WERI-Rb-1 (cell line): ENCODE measurements at regions not wholly inside any gene's neighbourhood (a gene's known extent, or its start where the extent isn't known, plus 50 kb on each side); places are given as distances from the start of the nearest gene placed in this dataset.
A peak's percentile ranks its signal among the peaks of the same experiment; 100 is the strongest.

ENCODE experiments used
- DNase-seq: peaks from one replicate; pipeline ENCODE4 v3.0.0-alpha.2; 2020
- H3K27ac ChIP-seq: fragments of 250-450 bp; sonication (Bioruptor Pico); 2 replicates; pipeline ENCODE4 v1.5.1; 2020; ENCODE audit warnings: mild to moderate bottlenecking, moderate library complexity
- H3K27me3 ChIP-seq: fragments of 250-450 bp; sonication (Bioruptor Pico); 2 replicates; pipeline ENCODE4 v1.5.1; 2021; ENCODE audit warnings: mild to moderate bottlenecking, low read depth, moderate library complexity; ENCODE audit not compliant: insufficient read depth, severe bottlenecking
- H3K36me3 ChIP-seq: fragments of 250-450 bp; sonication (Bioruptor Pico); 2 replicates; pipeline ENCODE4 v1.5.1; 2020; ENCODE audit warnings: mild to moderate bottlenecking, moderate library complexity
- H3K4me3 ChIP-seq: 2 replicates; pipeline ENCODE4 v1.5.1; 2011; ENCODE audit warnings: low read depth, mild to moderate bottlenecking, control low read depth, low read length
- H3K9me3 ChIP-seq: fragments of 250-450 bp; sonication (Bioruptor Pico); 2 replicates; pipeline ENCODE4 v1.5.1; 2021; ENCODE audit warnings: mild to moderate bottlenecking, moderate library complexity; ENCODE audit not compliant: severe bottlenecking
- TF ChIP-seq, protein P1 (sequence below): IDR thresholded peaks from 2 replicates; pipeline ENCODE4 v1.5.1; 2011; ENCODE audit warnings: low read depth, mild to moderate bottlenecking, control low read depth, inconsistent platforms, low read length

DNA sequence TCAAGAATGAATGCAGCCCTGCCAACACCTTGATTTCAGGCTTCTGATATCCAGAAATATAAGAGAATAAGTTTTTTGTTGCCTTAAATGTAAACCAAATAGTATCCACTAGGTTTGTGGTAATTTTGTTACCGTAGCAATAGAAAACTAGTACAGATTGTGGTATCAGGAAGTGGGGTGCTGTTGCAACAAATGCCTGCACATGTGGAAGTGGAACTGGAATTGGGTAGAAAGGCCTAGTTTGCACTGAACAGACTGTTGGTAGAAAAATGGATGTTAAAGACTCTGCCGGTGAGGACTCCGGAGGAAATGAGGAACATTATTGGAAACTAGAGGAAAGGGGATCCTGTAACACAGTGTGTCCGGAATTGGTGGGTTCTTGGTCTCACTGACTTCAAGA, 145.8 kb upstream of the MGAT5 start:
- Histone ChIP-seq H3K27ac (peak overlapping the region; percentile 6; the same call in 1 of the 2 replicates), H3K36me3 (no peaks in the 10 kb centered on the region), H3K27me3 (no peaks in the 10 kb centered on the region), H3K4me3 (no peak overlapping the region), H3K9me3 (peaks cover 13% of the 10 kb centered on the region)
- TF ChIP-seq, protein P1, sequence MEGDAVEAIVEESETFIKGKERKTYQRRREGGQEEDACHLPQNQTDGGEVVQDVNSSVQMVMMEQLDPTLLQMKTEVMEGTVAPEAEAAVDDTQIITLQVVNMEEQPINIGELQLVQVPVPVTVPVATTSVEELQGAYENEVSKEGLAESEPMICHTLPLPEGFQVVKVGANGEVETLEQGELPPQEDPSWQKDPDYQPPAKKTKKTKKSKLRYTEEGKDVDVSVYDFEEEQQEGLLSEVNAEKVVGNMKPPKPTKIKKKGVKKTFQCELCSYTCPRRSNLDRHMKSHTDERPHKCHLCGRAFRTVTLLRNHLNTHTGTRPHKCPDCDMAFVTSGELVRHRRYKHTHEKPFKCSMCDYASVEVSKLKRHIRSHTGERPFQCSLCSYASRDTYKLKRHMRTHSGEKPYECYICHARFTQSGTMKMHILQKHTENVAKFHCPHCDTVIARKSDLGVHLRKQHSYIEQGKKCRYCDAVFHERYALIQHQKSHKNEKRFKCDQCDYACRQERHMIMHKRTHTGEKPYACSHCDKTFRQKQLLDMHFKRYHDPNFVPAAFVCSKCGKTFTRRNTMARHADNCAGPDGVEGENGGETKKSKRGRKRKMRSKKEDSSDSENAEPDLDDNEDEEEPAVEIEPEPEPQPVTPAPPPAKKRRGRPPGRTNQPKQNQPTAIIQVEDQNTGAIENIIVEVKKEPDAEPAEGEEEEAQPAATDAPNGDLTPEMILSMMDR: no peak
- no peak for DNase-seq

DNA sequence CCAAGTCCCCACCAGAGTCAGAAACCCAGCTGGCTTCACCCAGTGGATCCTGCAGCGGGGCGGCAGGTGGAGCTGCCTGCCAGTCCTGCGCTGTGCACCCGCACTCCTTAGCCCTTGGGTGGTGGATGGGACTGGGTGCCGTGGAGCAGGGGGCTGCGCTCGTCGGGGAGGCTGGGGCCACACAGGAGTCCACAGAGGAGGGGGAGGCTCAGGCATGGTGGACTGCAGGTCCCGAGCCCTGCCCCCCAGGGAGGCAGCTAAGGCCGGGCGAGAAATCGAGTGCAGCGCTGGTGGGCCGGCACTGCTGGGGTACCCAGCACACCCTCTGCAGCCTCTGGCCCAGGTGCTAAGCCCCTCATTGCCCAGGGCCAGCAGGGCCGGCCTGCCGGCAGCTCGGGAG, 144.6 kb upstream of the MGAT5 start:
- Histone ChIP-seq H3K9me3 (peaks cover 13% of the 10 kb centered on the region), H3K36me3 (no peaks in the 10 kb centered on the region), H3K4me3 (no peak overlapping the region), H3K27me3 (no peaks in the 10 kb centered on the region), H3K27ac (no peak overlapping the region)
- TF ChIP-seq, protein P1: no peak
- no peak for DNase-seq

DNA sequence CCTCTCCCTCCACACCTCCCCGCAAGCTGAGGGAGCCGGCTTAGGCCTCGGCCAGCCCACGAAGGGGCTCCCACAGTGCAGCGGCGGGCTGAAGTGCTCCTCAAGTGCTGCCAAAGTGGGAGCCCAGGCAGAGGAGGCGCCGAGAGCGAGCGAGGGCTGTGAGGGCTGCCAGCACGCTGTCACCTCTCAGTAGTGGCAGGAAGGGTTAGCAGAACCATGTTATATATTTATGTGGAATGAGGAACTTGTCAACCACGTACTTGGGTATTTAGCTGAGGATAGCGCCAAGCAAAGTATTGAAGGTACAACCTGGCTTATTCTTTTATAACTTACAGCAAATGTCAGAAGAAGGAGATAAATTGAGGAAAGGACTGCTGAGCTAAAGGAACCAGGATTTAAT, 144.1 kb upstream of the MGAT5 start:
- peaks cover 13% of the 10 kb centered on the region for H3K9me3 ChIP-seq
- no peaks in the 10 kb centered on the region for H3K36me3 ChIP-seq
- no peak overlapping the region for H3K4me3 ChIP-seq
- TF ChIP-seq, protein P1: no peak
- H3K27me3 ChIP-seq: no peaks in the 10 kb centered on the region
- H3K27ac ChIP-seq: no peak overlapping the region
- no peak for DNase-seq

DNA sequence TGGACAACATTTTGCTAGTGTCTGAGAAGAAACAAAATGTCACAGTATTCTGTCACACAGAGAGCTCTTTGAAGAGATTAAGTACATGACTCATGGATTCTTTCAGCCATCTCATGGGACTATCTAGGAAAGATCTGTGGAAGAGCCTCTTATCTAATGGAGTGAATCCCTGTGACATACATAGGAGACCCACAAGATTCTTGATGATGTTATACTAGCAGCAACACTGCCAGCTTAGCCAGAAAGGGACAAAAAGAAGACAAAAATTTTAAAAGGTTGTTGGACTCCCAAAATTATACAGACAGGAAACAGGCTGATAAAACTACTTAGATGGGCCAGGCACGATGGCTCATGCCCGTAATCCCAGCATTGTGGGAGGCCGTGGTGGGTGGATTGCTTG, 143.3 kb upstream of the MGAT5 start:
- Histone ChIP-seq H3K27me3 (no peaks in the 10 kb centered on the region), H3K4me3 (no peak overlapping the region), H3K9me3 (peaks cover 13% of the 10 kb centered on the region), H3K36me3 (no peaks in the 10 kb centered on the region), H3K27ac (no peak overlapping the region)
- DNase-seq: no peak
- TF ChIP-seq, protein P1: no peak

DNA sequence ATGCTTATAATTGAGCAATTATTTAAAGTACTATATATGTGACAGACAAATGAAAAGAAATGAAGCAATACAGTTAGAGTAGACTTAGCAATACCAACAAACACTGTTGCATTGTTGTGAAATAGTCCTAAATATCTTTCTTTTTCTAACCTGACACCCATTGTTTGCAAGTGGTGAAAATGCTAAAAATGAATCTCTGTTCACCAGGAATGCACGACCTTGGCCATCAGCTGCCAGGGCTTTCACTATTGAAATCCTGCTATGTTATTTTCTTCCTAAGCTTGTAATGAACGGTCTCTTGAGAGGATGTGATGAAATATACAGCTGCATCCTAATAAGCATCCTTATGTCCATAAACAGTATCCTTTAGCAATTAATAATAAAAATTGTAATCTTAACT, 136.2 kb upstream of the MGAT5 start:
- no peak for DNase-seq
- TF ChIP-seq, protein P1: no peak
- Histone ChIP-seq H3K36me3 (0 out of 2 replicates have a peak, but pooled peaks cover 3% of the 10 kb centered on the region), H3K27ac (no peak overlapping the region), H3K27me3 (no peaks in the 10 kb centered on the region), H3K9me3 (no peaks in the 10 kb centered on the region), H3K4me3 (no peak overlapping the region)
